Stimulated activated memory B cell treated with anti-CD40 and anti-IgM and Interleukin-4, amounts not matched to agents 10 μg/mL and 1 μg/mL and 100 μg/mL, for 72 hours (primary cell): ENCODE measurements at regions not wholly inside any gene's neighbourhood (a gene's known extent, or its start where the extent isn't known, plus 50 kb on each side); places are given as distances from the start of the nearest gene placed in this dataset.

ENCODE experiments used
- ATAC-seq: fragments of 150-1000 bp; cut with Tn5 transposase; 2 replicates; pipeline ENCODE4 v1.10.0; 2021
- H3K27ac Mint-ChIP-seq: one replicate; pipeline ENCODE4 v1.8.0; 2022; ENCODE audit warnings: mild to moderate bottlenecking, mixed read lengths
- H3K27me3 Mint-ChIP-seq: one replicate; pipeline ENCODE4 v1.8.0; 2022; ENCODE audit warnings: mixed read lengths
- H3K36me3 Mint-ChIP-seq: one replicate; pipeline ENCODE4 v1.8.0; 2022; ENCODE audit warnings: mixed read lengths
- H3K4me1 Mint-ChIP-seq: one replicate; pipeline ENCODE4 v1.8.0; 2022; ENCODE audit warnings: mixed read lengths
- H3K4me3 Mint-ChIP-seq: one replicate; pipeline ENCODE4 v1.8.0; 2022; ENCODE audit warnings: mild to moderate bottlenecking, moderate library complexity, mixed read lengths
- H3K9me3 Mint-ChIP-seq: one replicate; pipeline ENCODE4 v1.8.0; 2022; ENCODE audit warnings: mixed read lengths

DNA sequence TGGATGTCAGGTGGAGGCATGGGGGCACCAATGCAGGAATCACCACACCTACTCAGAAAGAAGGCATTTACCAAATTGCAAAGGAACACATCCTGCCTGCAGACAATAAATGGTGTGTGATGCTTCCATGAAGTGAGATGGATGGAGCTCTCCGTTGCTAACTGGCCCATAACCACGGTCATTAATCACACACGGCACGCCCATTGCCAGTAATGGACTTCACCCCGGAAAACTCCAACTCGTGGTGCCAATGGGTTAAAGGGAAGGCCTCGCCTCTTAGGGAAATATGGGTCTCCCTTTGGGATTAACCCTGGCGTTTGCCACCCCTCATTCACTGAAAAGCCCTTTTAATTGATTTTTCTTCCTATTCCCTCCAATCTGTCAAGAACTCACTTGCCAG is 443.1 kb upstream of the DAB1 start:
- H3K36me3 Mint-ChIP-seq, result no peaks in the 10 kb centered on the region
- H3K27ac Mint-ChIP-seq, result no peak overlapping the region
- no peak overlapping the region for H3K4me3 Mint-ChIP-seq
- H3K27me3 Mint-ChIP-seq, result no peaks in the 10 kb centered on the region
- H3K9me3 Mint-ChIP-seq, result no peaks in the 10 kb centered on the region
- ATAC-seq, result no peak
- H3K4me1 Mint-ChIP-seq, result no peaks in the 10 kb centered on the region

DNA sequence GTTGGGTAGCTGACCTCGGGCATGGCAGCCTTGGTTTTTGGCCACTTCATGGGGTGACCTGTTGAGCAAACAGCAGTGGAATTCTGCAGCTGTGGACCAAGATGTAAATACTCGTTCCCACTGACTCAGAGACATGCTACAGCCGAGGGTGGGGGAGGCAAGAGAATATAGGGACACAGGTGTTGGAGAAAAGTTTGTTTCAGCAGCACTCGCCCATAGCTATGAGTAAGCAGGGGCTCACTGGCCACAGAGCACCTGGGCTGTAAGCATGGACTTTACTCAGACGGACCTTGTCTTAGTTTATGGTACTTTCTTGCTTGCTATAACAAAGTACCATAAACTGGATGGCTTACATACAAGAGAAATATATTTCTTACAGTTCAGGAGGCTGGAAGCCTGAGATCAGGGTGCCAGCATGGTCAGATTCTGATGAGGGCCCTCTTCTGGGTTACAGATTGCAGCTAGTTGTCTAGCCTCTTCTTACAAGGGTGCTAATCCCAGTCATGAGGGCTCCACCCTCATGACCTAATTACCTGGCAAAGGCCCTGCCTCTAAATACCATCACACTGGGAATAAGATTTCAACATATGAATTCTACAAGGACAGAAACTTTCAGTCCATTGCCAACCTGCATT is 437.2 kb upstream of the DAB1 start:
- Mint-ChIP-seq H3K4me3 (no peak overlapping the region), H3K27me3 (no peaks in the 10 kb centered on the region), H3K9me3 (no peaks in the 10 kb centered on the region), H3K36me3 (no peaks in the 10 kb centered on the region), H3K27ac (no peak overlapping the region), H3K4me1 (no peaks in the 10 kb centered on the region)
- ATAC-seq, result no peak

DNA sequence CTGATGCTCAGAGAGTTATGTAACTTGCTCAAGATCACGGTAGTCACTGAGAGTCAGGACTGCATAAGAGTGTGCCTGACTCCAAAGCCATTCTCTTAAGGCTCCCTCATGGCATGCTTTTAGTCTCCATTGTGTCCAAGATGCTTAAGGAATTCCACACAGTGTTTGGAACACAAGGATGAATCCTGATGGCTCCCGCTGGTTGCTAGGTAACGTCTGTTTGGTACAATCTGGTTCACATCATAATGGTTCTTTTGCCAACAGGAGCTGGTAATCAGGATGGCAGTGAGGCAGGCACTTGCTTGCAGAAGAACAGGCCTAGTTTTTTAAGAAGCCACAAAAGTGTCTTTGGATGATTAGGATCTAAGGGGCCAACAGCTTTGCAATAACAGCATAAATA is 436.5 kb upstream of the DAB1 start:
- no peaks in the 10 kb centered on the region for H3K4me1 Mint-ChIP-seq
- H3K4me3 Mint-ChIP-seq, result no peak overlapping the region
- no peaks in the 10 kb centered on the region for H3K9me3 Mint-ChIP-seq
- no peak for ATAC-seq
- no peaks in the 10 kb centered on the region for H3K27me3 Mint-ChIP-seq
- no peak overlapping the region for H3K27ac Mint-ChIP-seq
- no peaks in the 10 kb centered on the region for H3K36me3 Mint-ChIP-seq

DNA sequence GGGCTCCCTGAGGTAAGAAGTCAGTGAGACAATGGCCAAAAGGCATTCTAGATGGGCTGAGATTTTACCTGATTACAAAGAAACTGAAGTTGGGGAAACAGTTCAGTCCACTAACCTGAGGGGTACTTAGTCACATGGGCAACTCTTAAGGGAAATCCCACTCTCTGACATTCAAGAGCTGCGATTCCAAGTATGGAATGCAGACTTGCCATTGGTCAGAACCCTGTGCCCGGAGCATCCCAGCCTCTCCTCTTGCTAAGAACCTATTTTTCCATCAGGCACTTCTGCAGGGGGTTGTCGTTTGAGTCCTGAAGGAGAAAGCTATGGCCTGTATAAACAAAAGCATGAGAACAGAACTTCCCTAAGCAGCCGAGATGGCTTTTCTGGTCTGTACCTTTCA is 434.9 kb upstream of the DAB1 start:
- ATAC-seq, result no peak
- no peaks in the 10 kb centered on the region for H3K36me3 Mint-ChIP-seq
- H3K27me3 Mint-ChIP-seq, result no peaks in the 10 kb centered on the region
- H3K4me1 Mint-ChIP-seq, result no peaks in the 10 kb centered on the region
- no peaks in the 10 kb centered on the region for H3K9me3 Mint-ChIP-seq
- no peak overlapping the region for H3K4me3 Mint-ChIP-seq
- no peak overlapping the region for H3K27ac Mint-ChIP-seq

DNA sequence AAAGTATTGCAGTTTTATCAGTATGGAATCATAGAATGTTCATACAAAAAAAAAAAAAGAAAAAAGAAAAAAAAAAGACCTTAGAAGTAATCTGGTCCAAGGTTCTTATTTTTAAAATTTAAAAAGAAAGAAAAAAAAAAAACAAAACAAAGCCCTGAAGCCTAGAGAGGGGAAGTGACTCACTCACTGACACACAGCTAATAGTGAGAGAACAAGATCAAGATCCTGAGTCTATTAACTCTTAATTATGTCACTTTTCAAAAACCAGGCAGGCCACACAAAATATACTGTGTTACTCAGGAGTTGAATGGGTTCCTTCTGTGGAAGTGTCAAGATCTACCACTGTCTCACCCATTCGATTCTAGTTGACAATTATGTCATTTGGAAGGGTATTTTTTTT is 433.9 kb upstream of the DAB1 start:
- Mint-ChIP-seq H3K4me1 (no peaks in the 10 kb centered on the region), H3K36me3 (no peaks in the 10 kb centered on the region), H3K27ac (no peak overlapping the region), H3K4me3 (no peak overlapping the region), H3K27me3 (peaks cover under 1% of the 10 kb centered on the region), H3K9me3 (no peaks in the 10 kb centered on the region)
- ATAC-seq, result no peak

DNA sequence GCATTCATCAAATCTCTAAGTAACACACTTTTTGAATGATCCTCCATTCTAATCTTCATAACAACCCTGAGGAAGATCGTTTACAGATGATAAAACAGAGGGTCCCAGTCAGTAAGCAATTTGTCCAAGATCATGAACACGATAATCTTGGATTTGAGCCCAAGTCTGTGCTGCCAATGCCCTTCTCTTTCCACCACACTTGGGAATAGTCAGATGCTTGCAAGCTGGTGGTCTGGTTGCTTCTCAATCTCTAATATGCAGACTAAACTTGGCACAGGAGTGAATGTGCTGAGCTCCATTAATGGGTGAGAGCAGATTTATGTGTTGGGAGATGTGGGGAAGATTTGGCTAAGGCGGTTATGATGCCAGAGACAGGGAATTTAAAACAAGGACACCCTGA is 430.6 kb upstream of the DAB1 start:
- no peak for ATAC-seq
- H3K27me3 Mint-ChIP-seq, result peaks cover 15% of the 10 kb centered on the region

DNA sequence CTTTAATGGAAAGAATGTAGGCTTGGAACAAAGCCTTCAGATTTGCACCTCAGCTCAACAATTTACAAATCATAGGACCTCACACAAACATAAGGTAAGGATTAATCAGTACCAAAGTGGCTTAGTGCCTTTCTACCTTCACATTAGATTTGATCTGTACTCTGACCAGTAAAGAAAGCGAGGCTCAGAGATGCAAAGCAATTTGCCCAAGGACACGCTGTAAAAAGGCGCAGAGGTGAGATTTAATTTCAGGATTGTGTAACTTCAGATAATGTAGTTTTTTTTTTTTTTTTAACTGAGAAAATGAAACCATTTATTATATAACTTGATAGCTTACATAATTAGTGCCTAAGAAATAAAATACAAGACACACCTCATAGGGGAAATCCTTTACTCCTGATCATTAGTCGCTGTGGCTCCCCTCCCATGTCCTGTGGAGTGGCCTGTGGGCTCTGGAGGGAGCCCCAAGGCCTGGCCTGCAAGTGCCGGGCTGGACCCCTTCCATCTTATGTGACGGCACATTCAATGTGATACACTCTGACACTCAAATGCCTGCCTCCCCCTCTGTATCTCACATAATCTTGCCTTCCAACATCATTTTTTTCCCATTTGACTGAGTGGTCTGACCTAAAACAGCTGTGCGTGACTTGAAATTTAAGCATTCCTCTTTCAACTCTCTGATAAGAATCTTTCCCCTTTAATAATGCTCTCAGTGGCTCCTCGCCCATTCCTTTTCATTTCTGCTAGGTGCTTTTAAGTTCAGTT is 426.5 kb upstream of the DAB1 start:
- Mint-ChIP-seq H3K27ac (no peak overlapping the region), H3K27me3 (peaks cover 15% of the 10 kb centered on the region), H3K9me3 (no peaks in the 10 kb centered on the region), H3K36me3 (no peaks in the 10 kb centered on the region), H3K4me1 (no peaks in the 10 kb centered on the region), H3K4me3 (no peak overlapping the region)
- no peak for ATAC-seq

More for the DNA sequence above, 430.6 kb upstream of the DAB1 start:
- H3K27ac Mint-ChIP-seq, result no peak overlapping the region
- no peak overlapping the region for H3K4me3 Mint-ChIP-seq
- no peaks in the 10 kb centered on the region for H3K9me3 Mint-ChIP-seq
- no peaks in the 10 kb centered on the region for H3K36me3 Mint-ChIP-seq
- H3K4me1 Mint-ChIP-seq, result no peaks in the 10 kb centered on the region

DNA sequence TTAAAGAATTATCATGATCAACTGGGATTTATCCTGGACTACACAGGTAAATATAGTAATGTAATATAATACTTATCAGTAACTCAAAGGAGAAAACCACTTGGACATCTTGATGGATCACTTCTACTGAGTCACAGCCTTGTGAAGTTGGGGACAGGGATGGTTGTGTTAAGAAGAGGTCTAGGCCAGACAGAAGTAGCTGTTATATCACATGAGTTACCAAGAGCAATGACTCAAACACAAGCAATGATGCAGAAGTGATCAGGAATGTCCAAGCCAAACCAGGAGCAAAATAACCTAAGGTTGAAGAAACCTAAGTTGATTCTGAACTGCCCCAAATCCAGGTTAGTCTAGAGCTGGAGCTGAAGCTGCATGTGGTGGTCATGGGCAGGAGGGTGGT is 424.5 kb upstream of the DAB1 start:
- Mint-ChIP-seq H3K27ac (no peak overlapping the region), H3K9me3 (no peaks in the 10 kb centered on the region), H3K4me3 (no peak overlapping the region), H3K4me1 (no peaks in the 10 kb centered on the region), H3K27me3 (peaks cover 15% of the 10 kb centered on the region), H3K36me3 (no peaks in the 10 kb centered on the region)
- no peak for ATAC-seq

DNA sequence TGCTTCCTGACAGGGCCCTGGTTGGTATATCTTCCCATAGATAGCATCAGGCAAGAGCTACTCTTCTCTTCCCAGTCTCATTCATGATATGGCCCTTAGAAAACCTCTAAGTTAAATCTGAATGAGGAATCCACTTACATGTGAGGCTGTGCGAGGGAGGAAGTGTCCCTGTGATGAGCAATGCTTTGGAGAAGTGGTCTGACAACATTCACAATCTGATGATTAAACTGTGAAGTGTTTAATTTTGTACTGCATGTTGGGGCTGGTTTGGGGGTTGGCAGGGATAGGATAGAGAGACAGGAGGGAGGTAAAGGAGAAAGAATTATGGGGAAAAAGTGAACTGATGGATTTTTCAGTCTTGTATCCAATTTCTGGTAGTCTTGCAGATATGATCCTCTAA is 421.2 kb upstream of the DAB1 start:
- ATAC-seq, result no peak
- Mint-ChIP-seq H3K9me3 (peaks cover 11% of the 10 kb centered on the region), H3K27ac (no peak overlapping the region), H3K4me1 (no peaks in the 10 kb centered on the region), H3K36me3 (no peaks in the 10 kb centered on the region), H3K4me3 (no peak overlapping the region), H3K27me3 (no peaks in the 10 kb centered on the region)

DNA sequence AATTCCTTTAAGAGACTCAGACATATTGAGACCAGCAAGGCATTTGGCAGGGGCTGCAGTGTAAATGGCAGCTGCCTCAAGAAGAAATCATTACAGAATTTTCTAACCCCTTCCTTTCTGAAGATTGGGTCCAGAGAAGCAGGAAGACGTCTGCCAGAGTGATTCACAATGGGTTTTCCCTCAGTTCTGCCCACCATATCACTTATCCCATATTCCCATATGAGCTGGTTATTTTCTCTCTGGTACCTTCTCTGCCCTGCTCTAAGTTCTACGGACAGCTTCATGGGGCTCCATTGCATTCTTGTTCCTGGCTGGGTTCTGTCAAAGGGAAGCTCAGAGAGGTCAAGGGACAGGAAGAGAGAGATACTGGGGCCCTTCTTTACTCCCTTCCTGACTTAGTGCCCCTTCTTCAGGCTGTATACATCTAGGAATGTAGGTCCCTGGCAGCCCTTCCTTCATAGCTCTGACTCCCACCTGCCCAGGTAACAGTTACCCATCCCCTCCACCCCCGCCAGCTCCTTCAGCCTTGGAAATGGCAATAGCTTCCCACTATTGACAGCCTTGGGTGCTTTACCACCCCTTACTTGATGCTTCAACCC is 420.6 kb upstream of the DAB1 start:
- Mint-ChIP-seq H3K27me3 (no peaks in the 10 kb centered on the region), H3K9me3 (peaks cover 13% of the 10 kb centered on the region), H3K36me3 (no peaks in the 10 kb centered on the region), H3K4me3 (no peak overlapping the region), H3K4me1 (no peaks in the 10 kb centered on the region), H3K27ac (no peak overlapping the region)
- no peak for ATAC-seq

DNA sequence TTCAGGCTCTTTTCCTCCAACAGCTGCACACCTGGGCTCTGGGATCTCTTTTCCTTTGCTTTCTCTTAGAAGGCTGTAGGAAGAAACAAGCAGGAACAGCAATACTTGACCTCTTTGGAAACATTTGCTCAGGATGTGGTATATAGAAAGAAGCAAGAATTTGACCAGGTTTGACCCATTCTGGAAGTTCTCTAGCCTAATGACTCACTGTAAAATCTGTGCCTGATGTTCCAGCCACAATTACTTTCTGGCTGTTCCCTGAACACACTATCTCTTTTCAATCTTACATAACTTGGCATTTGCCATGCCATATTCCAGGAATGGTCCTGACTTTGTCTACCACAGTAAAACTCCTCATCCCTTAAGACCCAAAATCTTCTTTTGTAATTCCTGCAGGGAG is 419.9 kb upstream of the DAB1 start:
- ATAC-seq, result no peak
- Mint-ChIP-seq H3K27me3 (no peaks in the 10 kb centered on the region), H3K4me3 (no peak overlapping the region), H3K4me1 (no peaks in the 10 kb centered on the region), H3K27ac (no peak overlapping the region), H3K36me3 (no peaks in the 10 kb centered on the region), H3K9me3 (peaks cover 13% of the 10 kb centered on the region)

DNA sequence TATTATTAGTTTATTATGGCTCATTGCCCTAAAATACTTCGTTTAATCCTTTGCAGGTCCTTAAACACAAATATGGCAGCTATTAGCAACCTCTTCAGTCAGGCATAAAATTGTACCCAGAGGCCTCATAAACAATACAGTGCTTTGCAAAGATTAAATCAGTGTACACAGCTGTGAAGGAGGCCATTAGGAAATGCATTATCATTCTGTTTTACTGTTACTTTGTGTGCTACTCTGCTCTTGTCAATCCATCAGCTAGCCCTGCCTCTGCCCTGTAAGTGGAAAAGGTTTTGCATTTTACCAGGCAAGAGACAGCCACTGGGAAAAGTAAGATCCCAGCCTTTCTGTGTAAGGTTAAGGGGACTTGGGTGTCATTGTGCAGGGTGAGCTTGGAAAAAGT is 415.7 kb upstream of the DAB1 start:
- Mint-ChIP-seq H3K36me3 (peaks cover 4% of the 10 kb centered on the region), H3K9me3 (peaks cover 15% of the 10 kb centered on the region), H3K4me3 (no peak overlapping the region), H3K27me3 (peaks cover 22% of the 10 kb centered on the region), H3K4me1 (no peaks in the 10 kb centered on the region), H3K27ac (no peak overlapping the region)
- no peak for ATAC-seq

DNA sequence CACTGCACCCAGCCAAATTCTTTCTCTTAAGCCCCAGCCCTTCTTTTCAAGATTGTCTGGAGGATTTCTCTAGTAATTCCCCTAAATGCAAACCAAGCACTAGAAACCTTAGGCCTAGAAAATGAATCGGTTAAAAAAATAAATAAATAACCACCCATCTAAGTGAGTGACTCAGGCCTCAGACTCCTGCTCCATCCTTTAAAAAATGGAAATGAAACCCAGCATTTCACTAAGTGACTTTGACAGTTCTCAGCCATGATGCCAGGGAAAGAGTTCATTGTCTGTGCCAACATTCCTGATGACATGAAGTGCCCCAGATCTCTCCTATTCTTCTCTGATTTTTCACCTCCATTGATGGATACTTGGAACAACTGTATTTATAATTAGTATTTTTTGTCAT is 415.2 kb upstream of the DAB1 start:
- Mint-ChIP-seq H3K27me3 (peaks cover 22% of the 10 kb centered on the region), H3K27ac (no peak overlapping the region), H3K4me3 (no peak overlapping the region), H3K36me3 (peaks cover 4% of the 10 kb centered on the region), H3K4me1 (no peaks in the 10 kb centered on the region), H3K9me3 (peaks cover 15% of the 10 kb centered on the region)
- ATAC-seq, result no peak

DNA sequence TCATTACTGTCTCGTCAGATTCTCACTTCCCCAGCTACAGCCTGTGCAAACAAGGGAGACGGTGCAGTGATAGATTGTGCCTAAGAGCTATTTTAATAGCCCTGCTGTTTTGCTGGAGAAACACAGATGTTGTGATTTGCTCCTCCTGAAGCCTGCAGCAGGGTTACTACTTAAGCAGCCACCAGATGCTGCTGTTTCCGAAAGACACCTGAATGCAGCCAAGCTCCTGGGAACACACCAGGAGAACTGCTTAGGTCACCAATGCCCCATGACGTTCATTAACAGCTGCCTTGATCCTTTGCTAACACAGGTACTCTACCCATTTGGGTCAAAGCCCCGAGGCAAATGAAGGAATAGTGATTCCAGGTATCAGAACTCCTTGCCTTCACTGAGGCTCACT is 411.8 kb upstream of the DAB1 start:
- Mint-ChIP-seq H3K27me3 (peaks cover 22% of the 10 kb centered on the region), H3K4me3 (no peak overlapping the region), H3K9me3 (peaks cover 6% of the 10 kb centered on the region), H3K27ac (no peak overlapping the region), H3K36me3 (peaks cover 4% of the 10 kb centered on the region), H3K4me1 (no peaks in the 10 kb centered on the region)
- no peak for ATAC-seq

DNA sequence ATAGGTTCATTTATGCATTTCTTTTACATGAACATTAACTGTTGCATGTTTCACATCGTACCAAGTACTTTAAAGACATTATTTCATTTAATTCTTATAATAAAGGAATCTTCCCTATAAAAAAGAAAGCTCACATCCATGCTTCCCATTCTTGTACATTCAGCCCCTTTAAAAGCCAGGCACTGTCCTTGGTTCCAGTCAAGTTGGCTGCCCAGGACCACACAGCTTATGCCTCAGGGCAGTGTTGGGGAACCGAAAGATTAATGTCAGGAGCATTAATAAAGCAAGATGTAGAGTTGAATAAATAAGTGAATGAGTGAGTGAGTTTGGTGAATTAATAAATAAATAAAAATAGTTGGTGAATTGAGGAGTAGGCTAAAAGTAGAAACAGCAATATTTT is 409.4 kb upstream of the DAB1 start:
- Mint-ChIP-seq H3K4me1 (no peaks in the 10 kb centered on the region), H3K27me3 (peaks cover 22% of the 10 kb centered on the region), H3K9me3 (peaks cover 5% of the 10 kb centered on the region), H3K27ac (no peak overlapping the region), H3K4me3 (no peak overlapping the region), H3K36me3 (peaks cover 4% of the 10 kb centered on the region)
- no peak for ATAC-seq

DNA sequence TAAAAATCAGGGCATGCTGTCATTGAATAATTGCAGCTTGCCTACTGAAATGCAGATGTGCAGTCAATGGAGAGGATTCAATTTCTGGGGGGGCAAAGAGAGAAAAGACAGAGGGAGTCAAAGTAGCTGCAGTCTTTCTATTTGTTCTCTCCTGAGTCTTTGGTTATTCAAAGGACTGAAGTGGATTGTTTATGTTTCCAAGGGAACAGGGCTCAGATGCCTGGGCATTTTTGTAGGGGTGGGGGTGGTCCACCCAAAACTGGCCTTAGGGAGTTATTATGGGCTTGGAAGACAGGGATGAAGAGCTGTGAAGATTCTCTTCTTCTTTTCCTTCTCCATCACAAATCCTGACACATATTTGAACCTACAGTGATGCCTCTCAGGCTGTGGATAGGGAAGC is 408.8 kb upstream of the DAB1 start:
- no peak for ATAC-seq
- Mint-ChIP-seq H3K27me3 (peaks cover 16% of the 10 kb centered on the region), H3K4me3 (no peak overlapping the region), H3K27ac (no peak overlapping the region), H3K4me1 (no peaks in the 10 kb centered on the region), H3K36me3 (no peaks in the 10 kb centered on the region), H3K9me3 (peaks cover 2% of the 10 kb centered on the region)
